ENCODE measurements at regions not wholly inside any gene's neighbourhood (a gene's known extent, or its start where the extent isn't known, plus 50 kb on each side); places are given as distances from the start of the nearest gene placed in this dataset.

DNA sequence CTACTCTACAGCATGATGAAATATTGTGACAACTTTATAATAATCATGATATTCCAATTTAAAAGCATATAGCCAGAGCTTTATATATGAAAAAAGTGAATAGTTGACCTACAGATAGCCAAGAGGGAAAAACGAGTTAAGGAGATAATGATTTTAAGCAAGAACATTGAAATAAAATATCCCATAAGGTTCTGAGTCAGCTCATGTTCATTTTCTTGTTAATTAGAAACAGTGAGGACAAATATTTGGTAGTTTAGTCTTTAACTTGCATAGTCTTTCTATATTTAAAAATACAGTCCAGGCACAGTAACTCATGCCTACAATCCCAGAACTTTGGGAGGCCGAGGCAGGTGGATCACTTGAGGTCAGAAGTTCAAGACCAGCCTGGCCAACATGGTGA is 55.8 kb upstream of the CDH6 start:
- TF ChIP-seq, protein P1, sequence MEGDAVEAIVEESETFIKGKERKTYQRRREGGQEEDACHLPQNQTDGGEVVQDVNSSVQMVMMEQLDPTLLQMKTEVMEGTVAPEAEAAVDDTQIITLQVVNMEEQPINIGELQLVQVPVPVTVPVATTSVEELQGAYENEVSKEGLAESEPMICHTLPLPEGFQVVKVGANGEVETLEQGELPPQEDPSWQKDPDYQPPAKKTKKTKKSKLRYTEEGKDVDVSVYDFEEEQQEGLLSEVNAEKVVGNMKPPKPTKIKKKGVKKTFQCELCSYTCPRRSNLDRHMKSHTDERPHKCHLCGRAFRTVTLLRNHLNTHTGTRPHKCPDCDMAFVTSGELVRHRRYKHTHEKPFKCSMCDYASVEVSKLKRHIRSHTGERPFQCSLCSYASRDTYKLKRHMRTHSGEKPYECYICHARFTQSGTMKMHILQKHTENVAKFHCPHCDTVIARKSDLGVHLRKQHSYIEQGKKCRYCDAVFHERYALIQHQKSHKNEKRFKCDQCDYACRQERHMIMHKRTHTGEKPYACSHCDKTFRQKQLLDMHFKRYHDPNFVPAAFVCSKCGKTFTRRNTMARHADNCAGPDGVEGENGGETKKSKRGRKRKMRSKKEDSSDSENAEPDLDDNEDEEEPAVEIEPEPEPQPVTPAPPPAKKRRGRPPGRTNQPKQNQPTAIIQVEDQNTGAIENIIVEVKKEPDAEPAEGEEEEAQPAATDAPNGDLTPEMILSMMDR (IDR thresholded peaks at IDR 0.05; ENCODE audit: low read depth, low read length) = no peak
- H3K4me3 ChIP-seq (ENCODE audit: low read depth, low read length) = no peak overlapping the region

DNA sequence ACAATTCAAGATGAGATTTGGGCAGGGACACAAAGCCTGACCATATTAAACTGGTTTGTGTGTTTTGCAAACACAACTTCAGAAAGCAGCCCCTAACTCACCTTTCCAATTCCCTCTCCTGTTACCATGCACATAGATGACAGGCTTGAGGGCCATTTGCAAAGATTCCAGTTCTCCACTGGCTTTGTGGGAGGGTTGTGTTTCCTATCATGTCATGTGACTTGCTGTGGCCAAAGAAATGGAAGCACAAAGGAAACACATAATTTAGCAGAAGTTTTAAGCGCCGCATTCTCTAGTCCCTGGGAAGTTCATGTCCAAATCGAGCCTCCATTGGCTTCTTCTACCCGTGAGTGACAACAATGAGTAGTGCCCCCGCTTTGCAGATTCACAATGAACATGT is 57.9 kb upstream of the CDH6 start:
- TF ChIP-seq, protein P1 (IDR thresholded peaks at IDR 0.05; ENCODE audit: low read depth, low read length) = no peak

DNA sequence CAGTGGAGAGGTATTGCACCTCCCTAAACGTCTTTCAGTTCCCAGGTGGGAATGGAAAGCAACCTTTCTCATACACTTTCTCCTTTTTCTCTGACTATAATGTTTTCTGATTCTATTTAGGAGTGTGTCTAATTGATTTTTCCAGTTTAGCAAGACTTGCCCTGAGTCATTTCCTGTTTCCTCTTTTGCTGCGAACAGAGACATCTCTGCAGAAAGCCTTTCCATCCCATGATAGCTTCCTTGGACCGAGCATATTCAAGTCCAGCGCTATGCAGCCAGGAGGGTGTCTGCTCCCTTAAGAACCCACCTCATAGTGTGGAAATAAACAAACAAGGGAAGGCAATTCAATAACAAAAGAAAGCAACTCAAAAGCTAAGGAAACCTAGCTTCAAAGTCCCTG is 60.0 kb upstream of the CDH6 start:
- TF ChIP-seq, protein P1 (IDR thresholded peaks at IDR 0.05; ENCODE audit: low read depth, low read length) = no peak
- no peak overlapping the region for H3K4me3 ChIP-seq (ENCODE audit: low read depth, low read length)

More for the DNA sequence above, 57.9 kb upstream of the CDH6 start:
- H3K4me3 ChIP-seq (ENCODE audit: low read depth, low read length) = no peak overlapping the region

DNA sequence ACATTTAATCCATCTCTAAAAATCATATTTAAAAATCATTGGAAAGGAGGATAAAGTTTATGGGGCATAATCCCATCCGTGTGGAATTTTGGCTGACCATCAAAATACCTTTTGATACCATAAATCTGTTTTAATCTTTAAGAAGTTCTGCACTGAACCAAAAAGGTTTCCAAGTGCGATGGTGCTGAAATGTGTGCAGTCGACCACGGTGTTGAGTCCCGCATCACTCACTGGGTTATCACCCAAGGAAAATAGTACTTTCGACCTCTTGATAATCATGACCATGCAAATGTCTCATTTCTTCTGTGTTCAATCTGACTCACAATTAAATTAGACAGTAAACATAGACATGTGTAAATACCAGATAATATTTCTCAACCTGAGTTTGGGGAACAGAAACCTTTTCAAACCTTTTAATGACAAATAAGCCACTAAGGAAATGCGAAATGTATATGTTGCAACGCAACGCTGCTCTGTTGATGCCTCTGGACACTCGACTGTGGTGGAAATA is 62.0 kb upstream of the CDH6 start:
- TF ChIP-seq, protein P1 (IDR thresholded peaks at IDR 0.05; ENCODE audit: low read depth, low read length) = no peak
- H3K4me3 ChIP-seq (ENCODE audit: low read depth, low read length) = no peak overlapping the region

DNA sequence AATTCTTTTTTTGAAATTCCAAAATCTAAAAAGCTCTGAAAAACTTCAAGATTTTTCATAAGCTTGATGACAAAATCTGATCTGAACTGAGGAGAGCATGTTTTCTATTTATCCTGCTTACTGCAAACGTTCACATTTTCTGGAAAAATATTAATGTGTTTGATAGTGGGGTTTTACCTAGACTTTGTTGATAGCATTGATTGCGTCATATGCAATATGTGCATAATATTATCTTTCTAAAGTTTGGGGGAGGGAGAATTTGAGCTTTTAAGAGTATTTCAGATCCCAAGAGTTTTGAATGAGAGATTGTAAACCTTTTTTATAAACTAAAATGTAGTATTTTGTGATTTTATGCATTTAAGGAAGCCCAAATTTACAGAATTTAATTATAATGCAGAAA is 62.8 kb upstream of the CDH6 start:
- TF ChIP-seq, protein P1 (IDR thresholded peaks at IDR 0.05; ENCODE audit: low read depth, low read length) = no peak
- H3K4me3 ChIP-seq (ENCODE audit: low read depth, low read length) = no peak overlapping the region

DNA sequence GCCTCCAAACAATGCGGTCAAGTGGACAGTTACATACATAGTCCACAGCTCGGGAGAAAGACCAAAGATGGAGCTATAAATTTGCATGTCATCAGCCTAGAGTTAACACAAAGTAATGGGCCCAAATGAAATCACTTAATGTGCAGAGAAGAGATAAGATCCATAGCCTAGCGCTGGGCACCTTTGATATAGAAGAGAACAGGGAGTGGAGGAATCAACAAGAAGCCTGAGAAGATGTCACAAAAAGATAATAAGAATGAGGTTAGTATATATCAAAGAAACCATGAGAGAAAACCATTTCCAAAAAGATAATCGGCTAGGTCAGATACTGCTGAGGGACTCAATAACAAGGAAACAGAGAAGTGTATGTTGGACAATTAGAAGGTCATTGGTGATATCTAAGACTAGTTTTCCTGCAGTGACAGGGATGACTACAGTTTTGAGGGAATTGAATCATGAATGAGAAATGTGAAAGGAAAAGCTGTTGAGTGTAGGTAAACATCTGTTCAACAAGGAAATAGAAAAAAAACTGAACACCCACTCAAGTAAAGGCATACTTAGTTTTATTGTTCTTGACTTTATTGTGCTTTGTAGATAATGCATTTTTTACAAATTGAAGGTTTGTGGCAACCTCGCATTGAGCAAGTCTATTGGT is 68.7 kb upstream of the CDH6 start:
- H3K4me3 ChIP-seq (ENCODE audit: low read depth, low read length) = no peak overlapping the region
- TF ChIP-seq, protein P1 (IDR thresholded peaks at IDR 0.05; ENCODE audit: low read depth, low read length) = no peak

DNA sequence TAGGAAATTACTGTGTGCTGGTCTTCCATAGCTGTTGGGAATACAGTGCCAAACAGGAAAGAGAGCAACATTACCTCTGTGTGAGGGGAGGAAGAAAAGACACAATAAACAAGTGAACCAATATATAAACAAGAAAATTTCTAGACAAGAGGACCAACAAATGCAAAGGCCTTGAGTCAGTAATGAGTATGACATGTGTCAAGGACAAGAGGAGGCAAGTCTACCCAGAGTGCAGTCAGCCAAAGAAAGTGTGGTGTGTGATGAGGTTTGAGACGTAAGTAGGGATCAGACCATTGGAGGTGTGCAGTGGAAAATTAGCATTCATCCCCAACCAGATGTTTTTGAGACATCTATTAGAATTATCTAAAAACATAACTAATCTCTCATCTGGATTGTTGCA is 69.5 kb upstream of the CDH6 start:
- TF ChIP-seq, protein P1 (IDR thresholded peaks at IDR 0.05; ENCODE audit: low read depth, low read length) = no peak
- no peak overlapping the region for H3K4me3 ChIP-seq (ENCODE audit: low read depth, low read length)

Measured in WI38 (cell line).